SK-N-MC (cell line): ENCODE measurements at regions not wholly inside any gene's neighbourhood (a gene's known extent, or its start where the extent isn't known, plus 50 kb on each side); places are given as distances from the start of the nearest gene placed in this dataset.

Experiments used
- EZH2 ChIP-seq: fragments of 200-600 bp; sonication (generic); IDR thresholded peaks from one replicate; pipeline ENCODE4 v1.6.1; 2017; ENCODE audit warnings: antibody characterized with exemption
- FOXP2 ChIP-seq: optimal IDR thresholded peaks from 2 replicates; pipeline ENCODE3; 2011; ENCODE audit warnings: mild to moderate bottlenecking, moderate library complexity; ENCODE audit not compliant: insufficient read depth; ENCODE audit errors: extremely low read length, control extremely low read depth
- POLR2AphosphoS5 ChIP-seq: IDR thresholded peaks from 2 replicates; pipeline ENCODE4 v1.6.1; 2012; ENCODE audit warnings: mild to moderate bottlenecking, low read depth, low read length, borderline replicate concordance

- no peak for TF ChIP-seq POLR2AphosphoS5
- TF ChIP-seq EZH2 = no peak
- no peak for TF ChIP-seq FOXP2
These were observed 155.6 kb upstream of the HES1 start for GRCh38 chr3:193980326-193980725.
